HG03135 (cell line): ENCODE measurements at regions not wholly inside any gene's neighbourhood (a gene's known extent, or its start where the extent isn't known, plus 50 kb on each side); places are given as distances from the start of the nearest gene placed in this dataset.

Experiments
- ATAC-seq: cut with Tn5 transposase; IDR thresholded peaks from one replicate; pipeline ENCODE4 v1.9.1; 2021; ENCODE audit warnings: mild to moderate bottlenecking, moderate library complexity; ENCODE audit not compliant: unreplicated experiment

DNA sequence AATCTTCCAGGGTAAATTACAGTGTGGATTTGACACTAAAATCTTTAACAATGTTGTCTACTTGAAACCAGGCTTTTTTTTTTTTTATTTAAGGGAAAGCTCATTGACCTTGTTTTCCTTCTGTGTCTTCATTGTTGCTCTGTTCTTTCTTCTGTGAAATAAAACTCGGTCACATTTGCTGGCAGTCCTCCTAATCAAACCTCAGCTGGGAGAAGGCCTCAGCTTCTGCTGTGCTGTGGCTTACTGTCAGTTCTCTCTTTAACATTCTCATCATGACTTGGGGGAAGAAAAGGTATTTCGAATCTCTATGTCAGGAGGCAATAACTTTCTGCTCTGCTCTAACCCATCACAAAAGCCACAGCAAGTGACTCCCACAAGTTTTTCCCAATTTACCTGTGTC lies 268.9 kb downstream of the ZNF608 start:
- no peak for ATAC-seq

DNA sequence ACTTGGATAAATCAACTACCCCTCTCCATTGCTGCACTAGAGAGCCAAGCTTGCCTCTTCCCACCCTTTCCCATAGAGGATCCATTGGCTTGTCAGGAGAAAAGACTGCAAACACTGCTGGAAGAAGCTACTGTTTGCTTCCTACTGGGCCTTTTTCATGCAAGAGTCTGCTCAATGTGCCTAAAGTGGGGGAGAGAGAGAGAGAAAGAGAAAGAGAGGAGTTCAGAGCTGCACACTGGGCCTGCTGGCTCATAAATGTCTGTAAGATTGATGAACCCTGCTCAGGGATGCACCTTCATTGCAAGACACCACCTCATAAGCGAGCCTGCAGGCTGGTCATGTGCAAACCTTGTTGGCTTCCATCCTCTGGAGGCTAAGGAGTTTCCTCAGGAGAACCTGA lies 269.4 kb downstream of the ZNF608 start:
- no peak for ATAC-seq

GRCh38 chr5:124474528-124475215 lies 271.8 kb downstream of the ZNF608 start:
- ATAC-seq, result no peak

DNA sequence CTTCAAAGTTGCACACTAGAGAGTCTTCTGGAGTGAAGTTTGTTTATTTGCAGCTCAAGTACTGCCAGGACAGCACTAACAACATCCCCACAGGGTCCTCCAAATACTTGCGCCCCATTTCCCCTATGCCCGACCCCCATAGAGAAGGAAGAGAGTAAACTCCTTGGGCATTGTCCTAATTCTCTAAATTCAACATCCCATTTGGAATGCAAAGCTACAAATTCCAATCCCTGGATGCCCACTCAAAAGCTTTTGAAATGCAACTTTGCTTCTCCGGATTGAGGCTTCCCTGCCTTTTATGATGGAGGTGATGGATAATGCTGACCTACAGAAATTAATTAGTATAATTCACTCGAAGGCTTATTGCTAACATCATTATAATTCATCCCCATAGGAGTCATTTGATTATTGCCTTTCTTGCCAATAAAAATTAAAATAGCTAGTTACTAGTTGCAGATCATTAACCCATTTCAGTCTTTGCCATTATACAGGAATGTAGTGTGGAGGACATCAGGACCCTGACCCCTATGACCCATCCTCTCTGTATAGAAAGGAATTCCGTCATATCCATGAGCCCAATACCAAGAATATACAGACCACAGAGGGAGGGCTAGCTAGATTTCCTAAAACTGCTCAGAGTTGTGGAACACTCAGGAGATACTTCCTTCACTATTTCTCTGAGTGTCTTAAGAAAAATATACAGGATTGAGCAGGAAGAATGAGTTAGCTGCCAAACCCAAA lies 277.6 kb downstream of the ZNF608 start:
- ATAC-seq, result no peak

DNA sequence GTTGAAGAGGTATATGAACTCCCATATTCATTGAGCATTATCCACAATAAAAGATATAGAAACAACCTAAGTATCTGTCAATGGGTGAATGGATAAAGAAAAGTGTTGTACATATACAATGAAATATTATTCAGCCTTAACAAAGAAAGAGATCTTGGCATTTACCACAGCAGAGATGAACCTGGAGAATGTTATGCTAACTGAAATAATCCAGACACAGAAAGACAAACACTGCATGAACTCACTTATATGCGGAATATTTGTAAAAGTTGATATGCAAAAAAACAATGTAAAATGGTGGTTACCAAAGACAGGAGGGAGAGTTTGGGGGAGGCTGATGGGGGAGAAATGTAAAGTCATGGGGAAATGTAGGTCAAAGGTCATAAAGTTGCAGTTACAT lies 278.7 kb downstream of the ZNF608 start:
- no peak for ATAC-seq

GRCh38 chr5:124466011-124466410 lies 280.4 kb downstream of the ZNF608 start:
- no peak for ATAC-seq

GRCh38 chr5:124463851-124464250 lies 282.6 kb downstream of the ZNF608 start:
- ATAC-seq, result no peak

DNA sequence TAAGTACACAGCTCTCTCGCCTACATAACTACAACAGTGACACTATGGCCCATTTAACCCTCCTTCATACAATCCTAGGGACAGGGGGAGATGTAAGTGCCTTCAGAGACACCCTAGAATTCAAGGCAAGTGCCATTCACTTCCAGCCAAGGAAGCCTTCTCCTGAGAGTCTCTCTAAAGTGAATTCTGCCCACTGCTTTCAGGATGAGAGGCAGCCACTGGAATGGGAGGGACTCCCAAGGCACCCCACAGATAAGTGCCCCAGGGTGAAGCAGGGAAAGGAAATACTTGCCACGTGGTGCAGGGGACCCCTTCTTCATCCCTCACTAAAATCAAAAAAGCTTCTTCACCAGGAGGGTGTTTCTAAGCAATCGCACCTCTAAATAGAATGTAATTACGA lies 283.7 kb downstream of the ZNF608 start:
- ATAC-seq, result no peak

DNA sequence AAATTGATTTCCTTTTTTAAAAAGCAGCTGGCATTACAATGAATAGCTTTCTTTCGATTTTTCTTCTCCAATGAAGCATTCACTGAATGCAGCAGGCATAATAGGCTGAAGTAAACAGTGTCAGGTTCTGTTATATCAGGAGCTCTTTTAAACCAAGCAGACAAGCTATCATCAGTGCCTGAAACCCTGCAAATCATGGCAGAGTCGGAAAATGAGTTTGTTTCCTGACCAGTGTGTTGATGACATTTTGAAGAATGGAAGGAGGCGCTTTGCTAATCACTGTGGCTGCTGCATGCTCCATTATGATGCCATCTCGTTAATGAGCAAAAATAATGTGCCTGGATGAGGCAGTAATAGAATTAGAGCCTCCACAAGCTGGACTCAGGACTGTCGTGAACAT lies 284.5 kb downstream of the ZNF608 start:
- ATAC-seq, result no peak

DNA sequence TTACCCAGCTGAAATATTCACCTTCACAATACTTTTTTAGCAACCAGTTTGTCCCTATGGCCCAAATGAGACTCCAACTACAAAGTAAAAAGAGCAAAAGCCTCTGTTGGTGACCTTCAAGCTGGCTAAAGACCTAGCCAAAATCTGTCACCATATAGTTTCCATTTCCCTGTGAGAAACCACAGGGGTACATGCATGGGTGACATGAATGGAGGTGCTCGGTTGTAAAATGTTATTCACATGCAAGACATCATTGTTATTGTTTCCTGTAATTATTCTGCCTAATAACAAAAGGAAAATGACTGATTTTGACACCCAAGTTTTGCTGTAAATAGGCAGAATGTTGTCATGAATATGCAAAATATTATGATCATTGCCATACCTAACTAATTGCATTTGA lies 285.3 kb downstream of the ZNF608 start:
- ATAC-seq, result no peak

DNA sequence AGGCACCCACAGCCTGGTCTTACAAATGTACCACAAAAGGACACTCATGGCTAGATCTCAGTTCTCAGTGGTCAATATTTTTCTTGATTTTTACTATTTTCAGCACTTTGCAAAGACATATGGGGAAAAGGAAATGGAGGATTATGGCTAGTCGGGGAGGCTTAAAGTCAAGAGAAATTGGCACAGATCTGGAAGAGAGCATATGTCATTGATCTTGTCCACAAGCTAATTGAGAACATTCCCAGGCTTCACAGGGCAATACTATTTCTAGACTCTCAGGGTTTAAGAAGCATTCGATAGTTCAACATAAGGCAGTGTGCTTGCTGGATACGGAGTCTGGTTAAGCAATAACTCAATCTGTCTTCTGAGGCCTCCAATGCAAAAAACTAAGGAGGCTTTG lies 285.8 kb downstream of the ZNF608 start:
- no peak for ATAC-seq

- no peak for ATAC-seq
Measured at GRCh38 chr5:124459984-124460383, 286.5 kb downstream of the ZNF608 start.

- no peak for ATAC-seq
Measured at GRCh38 chr5:124457901-124458300, 288.5 kb downstream of the ZNF608 start.

- ATAC-seq, result no peak
Measured at GRCh38 chr5:124457101-124457500, 289.3 kb downstream of the ZNF608 start.

DNA sequence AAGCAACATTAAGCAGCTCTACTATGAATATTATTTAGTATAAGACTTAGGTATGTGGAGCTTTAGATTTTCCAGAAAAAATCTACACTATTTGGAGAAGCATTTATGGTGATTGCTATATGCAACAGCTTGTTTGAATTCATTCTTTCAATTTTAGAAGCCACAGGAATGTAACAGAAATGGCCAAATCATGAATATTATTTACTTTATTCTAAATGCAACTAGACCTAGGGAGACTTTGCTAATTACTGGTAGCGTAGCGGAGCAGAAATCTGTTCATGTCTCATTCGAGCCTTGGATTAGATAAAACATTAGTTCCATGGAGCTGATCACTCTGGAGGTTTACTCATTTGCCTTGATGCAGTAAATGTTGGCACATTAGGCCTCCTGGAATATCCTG lies 290.2 kb downstream of the ZNF608 start:
- ATAC-seq, result no peak

- peak; percentile 2 for ATAC-seq
Measured at GRCh38 chr5:124454081-124454480, 292.4 kb downstream of the ZNF608 start.

- peak; percentile 95 for ATAC-seq
Measured at GRCh38 chr5:124453221-124454051, 293.0 kb downstream of the ZNF608 start.

- no peak for ATAC-seq
Measured at GRCh38 chr5:124452412-124452811, 294.0 kb downstream of the ZNF608 start.

- ATAC-seq, result no peak
Measured at GRCh38 chr5:124451721-124452383, 294.6 kb downstream of the ZNF608 start.

- ATAC-seq, result no peak
Measured at GRCh38 chr5:124446120-124446519, 300.3 kb downstream of the ZNF608 start.

- no peak for ATAC-seq
Measured at GRCh38 chr5:124445070-124445619, 301.3 kb downstream of the ZNF608 start.
